K562 (cell line): ENCODE measurements at regions not wholly inside any gene's neighbourhood (a gene's known extent, or its start where the extent isn't known, plus 50 kb on each side); places are given as distances from the start of the nearest gene placed in this dataset.

Source experiments
- CC2D1A ChIP-seq: fragments of 450-650 bp; IDR thresholded peaks from 2 replicates; pipeline ENCODE4 v1.6.1; 2017; ENCODE audit warnings: mild to moderate bottlenecking
- CXXC5 ChIP-seq: fragments of 250-450 bp; sonication (Bioruptor Pico); IDR thresholded peaks from 2 replicates; pipeline ENCODE4 v1.8.0; 2022; ENCODE audit warnings: inconsistent platforms, mild to moderate bottlenecking, moderate library complexity
- EHMT2 ChIP-seq: fragments of 450-650 bp; IDR thresholded peaks from 2 replicates; pipeline ENCODE4 v1.6.1; 2018; ENCODE audit warnings: antibody characterized with exemption
- ETV1 ChIP-seq: fragments of 450-650 bp; conservative IDR thresholded peaks from 2 replicates; pipeline ENCODE4 v1.6.1; 2016; ENCODE audit warnings: missing genetic modification characterization, control low read depth, low read depth, missing compliant biosample characterization
- FOXA3 ChIP-seq, 2 experiments: fragments of 450-650 bp in 1 of 2; sonication (generic) in 1 of 2; formaldehyde crosslinking; IDR thresholded peaks in 1 of 2; conservative IDR thresholded peaks in 1 of 2; 2 replicates each; pipeline versions ENCODE4 v1.4.0 to v1.8.0; 2020 to 2022; ENCODE audit warnings: mild to moderate bottlenecking in 2 of 2, missing genetic modification reagents in 1 of 2
- FOXJ2 ChIP-seq: fragments of 200-800 bp; sonication (Bioruptor generic); IDR thresholded peaks from 2 replicates; pipeline ENCODE4 v1.6.1; 2016; ENCODE audit warnings: missing genetic modification characterization, missing compliant biosample characterization
- FOXM1 ChIP-seq, 2 experiments: fragments of 450-650 bp in 1 of 2; sonication (generic) in 1 of 2; formaldehyde crosslinking in 1 of 2; IDR thresholded peaks; 2 replicates each; pipeline versions ENCODE4 v1.6.1 to v1.9.0; 2017 to 2022; ENCODE audit warnings: low read depth in 2 of 2, mild to moderate bottlenecking in 2 of 2, missing genetic modification reagents in 1 of 2, moderate library complexity in 1 of 2
- JUND ChIP-seq, 2 experiments: IDR thresholded peaks; 2 replicates in 1 of 2; 3 replicates in 1 of 2; pipeline ENCODE4 v1.6.1; 2011; ENCODE audit warnings: borderline replicate concordance in 2 of 2, low read depth in 2 of 2, low read length in 2 of 2, improper control_type of control experiment in 1 of 2, missing biosample characterization in 1 of 2, missing genetic modification characterization in 1 of 2, missing genetic modification reagents in 1 of 2
- PML ChIP-seq: IDR thresholded peaks from 2 replicates; pipeline ENCODE4 v1.6.1; 2012; ENCODE audit warnings: low read length, inconsistent platforms
- RBM25 ChIP-seq: fragments of 200-400 bp; formaldehyde crosslinking; IDR thresholded peaks from 2 replicates; pipeline ENCODE4 v1.6.1; 2018; ENCODE audit warnings: low read length, low read depth, moderate library complexity; ENCODE audit not compliant: severe bottlenecking
- TCF3 ChIP-seq: sonication (generic); formaldehyde crosslinking; IDR thresholded peaks from 2 replicates; pipeline ENCODE4 v1.4.0; 2020; ENCODE audit warnings: mild to moderate bottlenecking, missing genetic modification reagents
- TRIM24 ChIP-seq, 2 experiments: fragments of 450-650 bp; IDR thresholded peaks; 2 replicates each; pipeline ENCODE4 v1.6.1; 2016
- TRIM28 ChIP-seq: fragments of 450-650 bp; IDR thresholded peaks from 2 replicates; pipeline ENCODE4 v1.6.1; 2017
- ZBTB8A ChIP-seq: fragments of 450-650 bp; IDR thresholded peaks from 2 replicates; pipeline ENCODE4 v1.6.1; 2018; ENCODE audit warnings: mild to moderate bottlenecking, moderate library complexity; ENCODE audit not compliant: partially characterized antibody
- ZNF280A ChIP-seq: fragments of 450-650 bp; IDR thresholded peaks from 2 replicates; pipeline ENCODE4 v1.6.1; 2018; ENCODE audit warnings: mild to moderate bottlenecking, low read depth; ENCODE audit not compliant: partially characterized antibody
- TF ChIP-seq, protein P1 (sequence below): fragments of 450-650 bp; IDR thresholded peaks from 2 replicates; pipeline ENCODE4 v1.6.1; 2016; ENCODE audit warnings: low read depth
- TF ChIP-seq, protein P2 (sequence below): fragments of 450-650 bp; conservative IDR thresholded peaks from 2 replicates; pipeline ENCODE4 v1.6.1; 2016; ENCODE audit warnings: missing genetic modification characterization, low read depth, mild to moderate bottlenecking, control low read depth, missing compliant biosample characterization

- TF ChIP-seq, protein P1, sequence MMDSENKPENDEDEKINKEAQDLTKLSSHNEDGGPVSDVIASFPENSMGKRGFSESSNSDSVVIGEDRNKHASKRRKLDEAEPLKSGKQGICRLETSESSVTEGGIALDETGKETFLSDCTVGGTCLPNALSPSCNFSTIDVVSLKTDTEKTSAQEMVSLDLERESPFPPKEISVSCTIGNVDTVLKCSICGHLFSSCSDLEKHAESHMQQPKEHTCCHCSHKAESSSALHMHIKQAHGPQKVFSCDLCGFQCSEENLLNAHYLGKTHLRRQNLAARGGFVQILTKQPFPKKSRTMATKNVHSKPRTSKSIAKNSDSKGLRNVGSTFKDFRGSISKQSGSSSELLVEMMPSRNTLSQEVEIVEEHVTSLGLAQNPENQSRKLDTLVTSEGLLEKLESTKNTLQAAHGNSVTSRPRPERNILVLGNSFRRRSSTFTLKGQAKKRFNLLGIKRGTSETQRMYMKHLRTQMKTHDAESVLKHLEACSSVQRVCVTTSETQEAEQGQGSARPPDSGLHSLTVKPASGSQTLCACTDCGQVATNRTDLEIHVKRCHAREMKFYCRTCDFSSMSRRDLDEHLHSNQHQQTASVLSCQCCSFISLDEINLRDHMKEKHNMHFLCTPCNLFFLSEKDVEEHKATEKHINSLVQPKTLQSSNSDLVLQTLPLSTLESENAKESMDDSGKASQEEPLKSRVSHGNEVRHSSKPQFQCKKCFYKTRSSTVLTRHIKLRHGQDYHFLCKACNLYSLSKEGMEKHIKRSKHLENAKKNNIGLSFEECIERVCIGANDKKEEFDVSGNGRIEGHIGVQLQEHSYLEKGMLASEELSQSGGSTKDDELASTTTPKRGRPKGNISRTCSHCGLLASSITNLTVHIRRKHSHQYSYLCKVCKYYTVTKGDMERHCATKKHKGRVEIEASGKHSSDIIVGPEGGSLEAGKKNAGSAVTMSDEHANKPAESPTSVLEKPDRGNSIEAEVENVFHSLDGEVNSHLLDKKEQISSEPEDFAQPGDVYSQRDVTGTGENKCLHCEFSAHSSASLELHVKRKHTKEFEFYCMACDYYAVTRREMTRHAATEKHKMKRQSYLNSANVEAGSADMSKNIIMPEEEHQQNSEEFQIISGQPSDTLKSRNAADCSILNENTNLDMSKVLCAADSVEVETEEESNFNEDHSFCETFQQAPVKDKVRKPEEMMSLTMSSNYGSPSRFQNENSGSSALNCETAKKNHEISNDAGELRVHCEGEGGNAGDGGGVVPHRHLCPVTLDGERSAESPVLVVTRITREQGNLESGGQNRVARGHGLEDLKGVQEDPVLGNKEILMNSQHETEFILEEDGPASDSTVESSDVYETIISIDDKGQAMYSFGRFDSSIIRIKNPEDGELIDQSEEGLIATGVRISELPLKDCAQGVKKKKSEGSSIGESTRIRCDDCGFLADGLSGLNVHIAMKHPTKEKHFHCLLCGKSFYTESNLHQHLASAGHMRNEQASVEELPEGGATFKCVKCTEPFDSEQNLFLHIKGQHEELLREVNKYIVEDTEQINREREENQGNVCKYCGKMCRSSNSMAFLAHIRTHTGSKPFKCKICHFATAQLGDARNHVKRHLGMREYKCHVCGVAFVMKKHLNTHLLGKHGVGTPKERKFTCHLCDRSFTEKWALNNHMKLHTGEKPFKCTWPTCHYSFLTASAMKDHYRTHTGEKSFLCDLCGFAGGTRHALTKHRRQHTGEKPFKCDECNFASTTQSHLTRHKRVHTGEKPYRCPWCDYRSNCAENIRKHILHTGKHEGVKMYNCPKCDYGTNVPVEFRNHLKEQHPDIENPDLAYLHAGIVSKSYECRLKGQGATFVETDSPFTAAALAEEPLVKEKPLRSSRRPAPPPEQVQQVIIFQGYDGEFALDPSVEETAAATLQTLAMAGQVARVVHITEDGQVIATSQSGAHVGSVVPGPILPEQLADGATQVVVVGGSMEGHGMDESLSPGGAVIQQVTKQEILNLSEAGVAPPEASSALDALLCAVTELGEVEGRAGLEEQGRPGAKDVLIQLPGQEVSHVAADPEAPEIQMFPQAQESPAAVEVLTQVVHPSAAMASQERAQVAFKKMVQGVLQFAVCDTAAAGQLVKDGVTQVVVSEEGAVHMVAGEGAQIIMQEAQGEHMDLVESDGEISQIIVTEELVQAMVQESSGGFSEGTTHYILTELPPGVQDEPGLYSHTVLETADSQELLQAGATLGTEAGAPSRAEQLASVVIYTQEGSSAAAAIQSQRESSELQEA, result no peak
- TF ChIP-seq PML, result 0 out of 2 replicates have a peak, but pooled peaks have one; percentile 20
- TF ChIP-seq ETV1 (tag), result no peak
- peak; percentile 51; the same call in 1 of the 2 replicates for TF ChIP-seq CXXC5 (CRISPR knock-in tag)
- TF ChIP-seq RBM25, result peak; percentile 61
- peak; percentile 78 for TF ChIP-seq TCF3
- peak in 1 of 2 experiments; percentile 40; a peak in 1 of 4 replicates for TF ChIP-seq FOXA3 (CRISPR knock-in tag; conservative IDR thresholded peaks at IDR 0.05 in 1 of 2, IDR thresholded peaks at IDR 0.05 in 1 of 2)
- TF ChIP-seq FOXJ2 (tag), result 0 out of 2 replicates have a peak, but pooled peaks have one; percentile 36
- TF ChIP-seq CC2D1A, result peak; percentile 52; the same call in 1 of the 2 replicates
- TF ChIP-seq ZBTB8A, result no peak
- TF ChIP-seq FOXM1 (IDR thresholded peaks at IDR 0.05; ENCODE audit: low read depth), result peak; percentile 78
- TF ChIP-seq FOXM1 (CRISPR knock-in tag; IDR thresholded peaks at IDR 0.05; ENCODE audit: low read depth), result no peak
- TF ChIP-seq TRIM24 (IDR thresholded peaks at IDR 0.05), result peak; percentile 91 to 95
- TF ChIP-seq TRIM28, result peak; percentile 59; the same call in 1 of the 2 replicates
- no peak for TF ChIP-seq ZNF280A
- TF ChIP-seq JUND (IDR thresholded peaks at IDR 0.05; ENCODE audit: borderline replicate concordance, low read depth, low read length), result peak; percentile 4; the same call in 1 of the 2 replicates
- no peak; the same call in 2 of the 3 replicates for TF ChIP-seq JUND (tag; IDR thresholded peaks at IDR 0.05; ENCODE audit: borderline replicate concordance, low read depth, low read length)
- TF ChIP-seq, protein P2, sequence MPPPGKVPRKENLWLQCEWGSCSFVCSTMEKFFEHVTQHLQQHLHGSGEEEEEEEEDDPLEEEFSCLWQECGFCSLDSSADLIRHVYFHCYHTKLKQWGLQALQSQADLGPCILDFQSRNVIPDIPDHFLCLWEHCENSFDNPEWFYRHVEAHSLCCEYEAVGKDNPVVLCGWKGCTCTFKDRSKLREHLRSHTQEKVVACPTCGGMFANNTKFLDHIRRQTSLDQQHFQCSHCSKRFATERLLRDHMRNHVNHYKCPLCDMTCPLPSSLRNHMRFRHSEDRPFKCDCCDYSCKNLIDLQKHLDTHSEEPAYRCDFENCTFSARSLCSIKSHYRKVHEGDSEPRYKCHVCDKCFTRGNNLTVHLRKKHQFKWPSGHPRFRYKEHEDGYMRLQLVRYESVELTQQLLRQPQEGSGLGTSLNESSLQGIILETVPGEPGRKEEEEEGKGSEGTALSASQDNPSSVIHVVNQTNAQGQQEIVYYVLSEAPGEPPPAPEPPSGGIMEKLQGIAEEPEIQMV (tag), result 0 out of 2 replicates have a peak, but pooled peaks have one; percentile 14
- TF ChIP-seq EHMT2, result 0 out of 2 replicates have a peak, but pooled peaks have one; percentile 59
Observed at GRCh38 chr7:106482091-106482490, 178.9 kb downstream of the CCDC71L start (continued).
